PC-3 (cell line): ENCODE measurements at regions not wholly inside any gene's neighbourhood (a gene's known extent, or its start where the extent isn't known, plus 50 kb on each side); places are given as distances from the start of the nearest gene placed in this dataset.

ENCODE experiments used
- ATAC-seq: fragments of 200-7000 bp; cut with Tn5 transposase; 2 replicates; pipeline ENCODE4 v1.9.1; 2020; ENCODE audit warnings: mild to moderate bottlenecking, moderate library complexity
- BruUV-seq: library from RNA; stranded (reverse); fragments of 400-500 nt; replicated peaks from 2 replicates; lab custom pipeline; 2021; lab: Mats Ljungman, UMichigan
- CTCF ChIA-PET: fragments of 300-600 bp; sonication (Branson Sonifier 250); formaldehyde crosslinking; loops from one replicate; lab custom pipeline; 2022; ENCODE audit warnings: antibody characterized with exemption; lab: Charles Lee
- POLR2A ChIA-PET: fragments of 300-600 bp; sonication (Branson Sonifier 250); formaldehyde crosslinking; loops from one replicate; lab custom pipeline; 2022; ENCODE audit warnings: antibody characterized with exemption; ENCODE audit not compliant: unreplicated experiment; lab: Charles Lee
- DNase-seq: peaks from one replicate; pipeline ENCODE4 v3.0.0-alpha.2; 2015
- H2AFZ ChIP-seq: fragments of 300-600 bp; sonication (generic); 2 replicates; pipeline ENCODE4 v1.6.0; 2016; ENCODE audit warnings: antibody characterized with exemption, low read length
- H3F3A ChIP-seq: fragments of 300-600 bp; sonication (generic); one replicate; pipeline ENCODE4 v1.6.0; 2017; ENCODE audit warnings: antibody characterized with exemption, low read length, control low read depth, mild to moderate bottlenecking; ENCODE audit not compliant: unreplicated experiment
- H3K27ac ChIP-seq: fragments of 300-600 bp; sonication (generic); 2 replicates; pipeline ENCODE4 v1.5.1; 2016; ENCODE audit warnings: mild to moderate bottlenecking, low read length
- H3K27me3 ChIP-seq: fragments of 300-600 bp; sonication (generic); 2 replicates; pipeline ENCODE4 v1.6.1; 2016; ENCODE audit warnings: low read length, mixed read lengths
- H3K36me3 ChIP-seq: fragments of 300-600 bp; sonication (generic); 2 replicates; pipeline ENCODE4 v1.6.1; 2016; ENCODE audit warnings: low read depth, mixed run types, low read length, mixed read lengths
- H3K4me1 ChIP-seq: fragments of 300-600 bp; sonication (generic); 2 replicates; pipeline ENCODE4 v1.5.1; 2016; ENCODE audit warnings: low read length; ENCODE audit not compliant: insufficient read depth
- H3K4me2 ChIP-seq: fragments of 300-600 bp; sonication (generic); 2 replicates; pipeline ENCODE4 v1.6.0; 2016; ENCODE audit warnings: low read length
- H3K4me3 ChIP-seq: fragments of 300-600 bp; sonication (generic); 2 replicates; pipeline ENCODE4 v1.5.1; 2016; ENCODE audit warnings: mild to moderate bottlenecking, low read length, mixed read lengths
- H3K79me2 ChIP-seq: fragments of 300-600 bp; sonication (generic); 2 replicates; pipeline ENCODE4 v1.6.1; 2017; ENCODE audit warnings: low read length, mixed read lengths
- H3K9ac ChIP-seq: fragments of 300-600 bp; sonication (generic); 2 replicates; pipeline ENCODE4 v1.6.0; 2016; ENCODE audit warnings: mild to moderate bottlenecking, low read length
- H3K9me2 ChIP-seq: fragments of 300-600 bp; sonication (generic); replicated peaks from 2 replicates; pipeline ENCODE4 v1.6.1; 2016; ENCODE audit warnings: mixed run types, low read length, mixed read lengths
- H3K9me3 ChIP-seq: fragments of 300-600 bp; sonication (generic); 2 replicates; pipeline ENCODE4 v1.6.1; 2016; ENCODE audit warnings: low read length, mixed read lengths
- H4K20me1 ChIP-seq: fragments of 300-600 bp; sonication (generic); 2 replicates; pipeline ENCODE4 v1.6.1; 2016; ENCODE audit warnings: low read length, mixed read lengths
- EZH2 ChIP-seq: fragments of 300-600 bp; sonication (generic); IDR thresholded peaks from one replicate; pipeline ENCODE4 v1.6.1; 2017; ENCODE audit warnings: antibody characterized with exemption, mild to moderate bottlenecking, low read length; ENCODE audit not compliant: unreplicated experiment
- EZH2phosphoT487 ChIP-seq: fragments of 300-600 bp; sonication (generic); IDR thresholded peaks from 2 replicates; pipeline ENCODE4 v1.6.1; 2018; ENCODE audit warnings: mild to moderate bottlenecking, antibody characterized with exemption, low read length, borderline replicate concordance
- intact Hi-C: fragments of 100-400 bp; cut with micrococcal nuclease; formaldehyde crosslinking; loops from 2 replicates; pipeline ENCODE4 v1.9.0; 2023
- TF ChIP-seq, protein P1 (sequence below): fragments of 300-600 bp; sonication (generic); conservative IDR thresholded peaks from 2 replicates; pipeline ENCODE4 v1.5.1; 2017; ENCODE audit warnings: antibody characterized with exemption, low read depth, mild to moderate bottlenecking, low read length

DNA sequence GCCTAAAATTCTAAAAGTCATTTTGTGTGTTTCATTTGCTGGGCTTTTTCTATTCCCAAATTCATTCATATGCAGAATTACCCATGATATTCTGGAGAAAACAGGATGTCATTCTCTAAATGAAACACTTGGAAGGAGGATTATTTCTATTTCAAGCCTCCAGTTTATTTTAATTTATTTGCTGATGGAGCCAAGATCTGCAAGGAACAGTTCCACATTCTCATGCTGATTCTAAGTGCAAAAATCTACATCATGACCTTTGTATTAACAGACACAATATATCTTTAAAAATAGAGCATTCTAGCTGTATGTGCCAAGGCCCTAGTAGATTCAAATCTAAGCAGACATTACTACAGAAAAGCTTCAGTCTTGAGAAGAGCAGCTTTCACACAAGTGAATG, 51.3 kb upstream of the KCND2 start:
- BruUV-seq = no TSS peak
- POLR2A ChIA-PET = no interaction called here

More for the DNA sequence above, 51.3 kb upstream of the KCND2 start:
- CTCF ChIA-PET = no interaction called here
- no peak for DNase-seq
- no peaks in the 10 kb centered on the region for H3K9me2 ChIP-seq
- H3K27ac ChIP-seq = no peak overlapping the region
- no peaks in the 10 kb centered on the region for H4K20me1 ChIP-seq
- no peak for ATAC-seq
- no peaks in the 10 kb centered on the region for H3F3A ChIP-seq
- H3K27me3 ChIP-seq = no peaks in the 10 kb centered on the region
- TF ChIP-seq EZH2 (no peak), EZH2phosphoT487 (no peak)
- TF ChIP-seq, protein P1, sequence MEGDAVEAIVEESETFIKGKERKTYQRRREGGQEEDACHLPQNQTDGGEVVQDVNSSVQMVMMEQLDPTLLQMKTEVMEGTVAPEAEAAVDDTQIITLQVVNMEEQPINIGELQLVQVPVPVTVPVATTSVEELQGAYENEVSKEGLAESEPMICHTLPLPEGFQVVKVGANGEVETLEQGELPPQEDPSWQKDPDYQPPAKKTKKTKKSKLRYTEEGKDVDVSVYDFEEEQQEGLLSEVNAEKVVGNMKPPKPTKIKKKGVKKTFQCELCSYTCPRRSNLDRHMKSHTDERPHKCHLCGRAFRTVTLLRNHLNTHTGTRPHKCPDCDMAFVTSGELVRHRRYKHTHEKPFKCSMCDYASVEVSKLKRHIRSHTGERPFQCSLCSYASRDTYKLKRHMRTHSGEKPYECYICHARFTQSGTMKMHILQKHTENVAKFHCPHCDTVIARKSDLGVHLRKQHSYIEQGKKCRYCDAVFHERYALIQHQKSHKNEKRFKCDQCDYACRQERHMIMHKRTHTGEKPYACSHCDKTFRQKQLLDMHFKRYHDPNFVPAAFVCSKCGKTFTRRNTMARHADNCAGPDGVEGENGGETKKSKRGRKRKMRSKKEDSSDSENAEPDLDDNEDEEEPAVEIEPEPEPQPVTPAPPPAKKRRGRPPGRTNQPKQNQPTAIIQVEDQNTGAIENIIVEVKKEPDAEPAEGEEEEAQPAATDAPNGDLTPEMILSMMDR = no peak
- no peaks in the 10 kb centered on the region for H3K9me3 ChIP-seq
- H3K79me2 ChIP-seq = no peaks in the 10 kb centered on the region
- no peak overlapping the region for H2AFZ ChIP-seq
- no peaks in the 10 kb centered on the region for H3K4me1 ChIP-seq
- no peak overlapping the region for H3K9ac ChIP-seq
- no peaks in the 10 kb centered on the region for H3K36me3 ChIP-seq
- intact Hi-C loops = no loop called here
- no peak overlapping the region for H3K4me2 ChIP-seq
- H3K4me3 ChIP-seq = no peak overlapping the region
